HepG2 (cell line): ENCODE measurements at regions not wholly inside any gene's neighbourhood (a gene's known extent, or its start where the extent isn't known, plus 50 kb on each side); places are given as distances from the start of the nearest gene placed in this dataset.
A peak's percentile ranks its signal among the peaks of the same experiment; 100 is the strongest.

Source experiments
- ATAC-seq: fragments of 200-7000 bp; cut with Tn5 transposase; 3 replicates; pipeline ENCODE4 v1.9.1; 2020; ENCODE audit warnings: mild to moderate bottlenecking, moderate library complexity
- BruUV-seq: library from RNA; stranded (reverse); fragments of 400-500 nt; replicated peaks from 2 replicates; lab custom pipeline; 2021; lab: Mats Ljungman, UMichigan
- CTCF ChIA-PET: fragments of 300-600 bp; formaldehyde crosslinking; extraction: SDS; loops from one replicate; lab custom pipeline; 2021; ENCODE audit warnings: low total read pairs, inconsistent platforms, low intra/inter-chr PET ratio; lab: Yijun Ruan, JAX
- POLR2A ChIA-PET: fragments of 350-600 bp; sonication (Branson Sonifier 250); formaldehyde crosslinking; loops from one replicate; lab custom pipeline; 2020; ENCODE audit warnings: antibody characterized with exemption, inconsistent platforms; lab: Yijun Ruan, JAX
- DNase-seq: peaks from one replicate; pipeline ENCODE4 v3.0.0-alpha.2; 2015; ENCODE audit warnings: low spot score
- FAIRE-seq: peaks from 3 replicates; lab custom pipeline; 2011; peaks lifted over from hg19 to GRCh38; lab: Jason Lieb, UNC
- H2AFZ ChIP-seq: one replicate; pipeline ENCODE4 v1.6.1; 2011; ENCODE audit warnings: low read length, inconsistent platforms
- H3K27ac ChIP-seq: fragments of 300-600 bp; 3 replicates; pipeline ENCODE4 v1.8.0; 2011; ENCODE audit warnings: mixed run types, mild to moderate bottlenecking, mixed read lengths, low read length, inconsistent platforms; ENCODE audit not compliant: insufficient read depth; ENCODE audit errors: extremely low read length
- H3K27me3 ChIP-seq, 2 experiments: fragments of 200-600 bp in 1 of 2; 2 replicates in 1 of 2; 3 replicates in 1 of 2; pipeline versions ENCODE4 v1.6.0 to v1.8.0; 2011; ENCODE audit warnings: low read length in 2 of 2, mild to moderate bottlenecking in 2 of 2, moderate library complexity in 2 of 2, inconsistent platforms in 1 of 2; ENCODE audit not compliant: insufficient read depth in 2 of 2, control insufficient read depth in 1 of 2
- H3K36me3 ChIP-seq, 2 experiments: fragments of 200-600 bp in 1 of 2; replicated peaks in 1 of 2; 2 replicates in 1 of 2; 3 replicates in 1 of 2; pipeline versions ENCODE4 v1.5.1 to v1.8.0; 2011; ENCODE audit warnings: low read length in 2 of 2, inconsistent platforms in 1 of 2; ENCODE audit not compliant: insufficient read depth in 2 of 2, control insufficient read depth in 1 of 2
- H3K4me1 ChIP-seq: 2 replicates; pipeline ENCODE4 v1.5.1; 2012; ENCODE audit warnings: low read length, inconsistent platforms; ENCODE audit not compliant: insufficient read depth
- H3K4me2 ChIP-seq: 2 replicates; pipeline ENCODE4 v1.6.0; 2011; ENCODE audit warnings: low read depth, low read length, inconsistent platforms
- H3K4me3 ChIP-seq, 3 experiments: fragments of 200-600 bp in 1 of 3; sonication (generic), shearing (Covaris generic) in 1 of 3; replicated peaks in 1 of 3; 2 replicates each; pipeline ENCODE4 v1.5.1; 2011 to 2016; ENCODE audit warnings: low read length in 3 of 3, inconsistent platforms in 2 of 3, low read depth in 2 of 3, mild to moderate bottlenecking in 2 of 3, control low read depth in 1 of 3, mixed read lengths in 1 of 3; ENCODE audit not compliant: insufficient read depth in 1 of 3
- H3K79me2 ChIP-seq: one replicate; pipeline ENCODE4 v1.6.1; 2011; ENCODE audit warnings: low read length, inconsistent platforms; ENCODE audit not compliant: insufficient read depth
- H3K9ac ChIP-seq: 2 replicates; pipeline ENCODE4 v1.6.0; 2011; ENCODE audit warnings: mild to moderate bottlenecking, low read depth, low read length, inconsistent platforms; ENCODE audit not compliant: insufficient read depth
- H3K9me3 ChIP-seq: 2 replicates; pipeline ENCODE4 v1.5.1; 2012; ENCODE audit warnings: mild to moderate bottlenecking, low read length
- H4K20me1 ChIP-seq: 2 replicates; pipeline ENCODE4 v1.6.0; 2011; ENCODE audit warnings: inconsistent platforms, mild to moderate bottlenecking, low read length, moderate library complexity; ENCODE audit not compliant: insufficient read depth
- AGO2 ChIP-seq: fragments of 200-400 bp; formaldehyde crosslinking; optimal IDR thresholded peaks from 2 replicates; pipeline ENCODE3; 2017; ENCODE audit warnings: mild to moderate bottlenecking, low read depth, low read length, moderate library complexity
- CEBPB ChIP-seq: IDR thresholded peaks from 2 replicates; pipeline ENCODE4 v1.6.1; 2011; ENCODE audit warnings: low read depth, low read length, improper control_type of control experiment, borderline replicate concordance
- FOXP1 ChIP-seq, 2 experiments: fragments of 450-650 bp in 1 of 2; IDR thresholded peaks; 2 replicates each; pipeline ENCODE4 v1.6.1; 2017 to 2018; ENCODE audit warnings: antibody characterized with exemption in 1 of 2
- GATA4 ChIP-seq: sonication (generic); IDR thresholded peaks from 2 replicates; pipeline ENCODE4 v1.6.1; 2016; ENCODE audit warnings: antibody characterized with exemption, low read depth, borderline replicate concordance
- MATR3 ChIP-seq: sonication (generic); formaldehyde crosslinking; IDR thresholded peaks from 2 replicates; pipeline ENCODE4 v1.4.0; 2020; ENCODE audit warnings: missing genetic modification reagents
- NR3C1 ChIP-seq: sonication (generic); formaldehyde crosslinking; IDR thresholded peaks from 2 replicates; pipeline ENCODE4 v1.4.0; 2020; ENCODE audit warnings: missing genetic modification reagents
- NRL ChIP-seq: sonication (generic); formaldehyde crosslinking; IDR thresholded peaks from 2 replicates; pipeline ENCODE4 v1.5.0; 2020; ENCODE audit warnings: missing genetic modification reagents, mild to moderate bottlenecking, moderate library complexity, borderline replicate concordance
- REL ChIP-seq: sonication (generic); formaldehyde crosslinking; conservative IDR thresholded peaks from 2 replicates; pipeline ENCODE4 v1.8.0; 2022; ENCODE audit warnings: mild to moderate bottlenecking, missing genetic modification reagents, moderate library complexity
- SRSF1 ChIP-seq: fragments of 200-400 bp; formaldehyde crosslinking; optimal IDR thresholded peaks from 2 replicates; pipeline ENCODE3; 2017; ENCODE audit warnings: mild to moderate bottlenecking, low read depth, low read length, moderate library complexity
- ZMYM3 ChIP-seq: sonication (generic); formaldehyde crosslinking; IDR thresholded peaks from 2 replicates; pipeline ENCODE4 v1.5.1; 2020; ENCODE audit warnings: mild to moderate bottlenecking, missing genetic modification reagents
- ZNF232 ChIP-seq: sonication (generic); formaldehyde crosslinking; IDR thresholded peaks from 2 replicates; pipeline ENCODE4 v1.4.0; 2020; ENCODE audit warnings: missing genetic modification reagents, borderline replicate concordance
- WGBS: methylation state at CpG from one replicate; pipeline ENCODE4 v1.1.6; 2017; ENCODE audit warnings: low lambda C conversion rate; 5-methylcytosine and 5-hydroxymethylcytosine counted together
- in situ Hi-C: cut with HindIII; loops from 2 replicates; pipeline ENCODE4 v1.10.0; 2017; ENCODE audit warnings: low pct_unique_long_range_greater_than_20kb; ENCODE audit not compliant: extremely low pct_ligation_motif_present
- intact Hi-C: fragments of 100-400 bp; cut with micrococcal nuclease; formaldehyde crosslinking; loops from one replicate; pipeline ENCODE4 v1.10.0; 2022; ENCODE audit not compliant: unreplicated experiment
- TF ChIP-seq, protein P1 (sequence below): sonication (generic); formaldehyde crosslinking; IDR thresholded peaks from 2 replicates; pipeline ENCODE4 v1.4.0; 2020; ENCODE audit warnings: low read depth, mild to moderate bottlenecking, missing genetic modification reagents
- TF ChIP-seq, protein P2 (sequence below): sonication (generic); formaldehyde crosslinking; IDR thresholded peaks from 2 replicates; pipeline ENCODE4 v1.5.0; 2020; ENCODE audit warnings: mild to moderate bottlenecking, missing genetic modification reagents

DNA sequence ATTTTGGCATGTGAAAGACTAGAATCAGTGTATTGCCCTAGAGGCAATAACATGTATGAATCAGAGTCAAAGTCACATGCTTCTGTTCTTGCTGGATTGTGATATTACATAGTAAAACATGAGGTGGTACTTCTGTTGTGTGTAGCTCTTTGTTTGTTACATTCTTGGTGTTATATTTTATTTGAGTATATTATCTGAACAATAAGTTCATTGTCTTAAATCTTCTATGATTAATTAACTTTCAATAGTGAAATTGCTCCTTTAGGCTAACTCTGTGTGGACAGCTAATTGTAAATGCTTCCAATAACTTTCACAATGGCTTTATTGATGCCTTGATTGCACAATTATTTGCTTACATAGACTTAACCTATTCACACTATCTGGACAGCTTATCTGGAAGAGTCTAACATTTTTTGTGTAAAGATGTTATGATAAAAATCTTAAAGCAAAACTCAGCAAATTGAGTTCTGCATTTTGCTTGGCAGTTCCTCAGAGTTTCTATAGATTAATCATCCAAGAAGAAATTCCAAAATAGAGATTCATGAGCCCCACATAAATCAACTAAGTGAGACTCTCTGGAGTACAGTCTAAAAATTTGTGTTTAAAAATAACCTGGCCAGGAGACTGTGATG lies 239.6 kb upstream of the TUSC1 start:
- no peaks in the 10 kb centered on the region for H3K4me1 ChIP-seq
- H2AFZ ChIP-seq = no peak overlapping the region
- no peak for TF ChIP-seq FOXP1 (IDR thresholded peaks at IDR 0.05)
- TF ChIP-seq FOXP1 (CRISPR knock-in tag; IDR thresholded peaks at IDR 0.05) = no peak
- TF ChIP-seq ZNF232 (CRISPR knock-in tag) = no peak
- TF ChIP-seq CEBPB = 0 out of 2 replicates have a peak, but pooled peaks have one; percentile 7
- FAIRE-seq (no peak), ATAC-seq (no peak), DNase-seq (no peak)
- ChIA-PET CTCF (no interaction called here), POLR2A (no interaction called here)
- H3K4me2 ChIP-seq = no peak overlapping the region
- no peaks in the 10 kb centered on the region for H3K27me3 ChIP-seq
- no TSS peak for BruUV-seq
- no peak overlapping the region for H3K9ac ChIP-seq
- intact Hi-C loops (no loop called here), in situ Hi-C loops (no loop called here)
- H3K9me3 ChIP-seq = peaks cover 20% of the 10 kb centered on the region
- no peak overlapping the region for H3K27ac ChIP-seq
- H4K20me1 ChIP-seq = no peaks in the 10 kb centered on the region
- H3K79me2 ChIP-seq = no peaks in the 10 kb centered on the region
- H3K36me3 ChIP-seq = no peaks in the 10 kb centered on the region
- H3K4me3 ChIP-seq = no peak overlapping the region

- H4K20me1 ChIP-seq = no peaks in the 10 kb centered on the region
- ChIA-PET CTCF (no interaction called here), POLR2A (no interaction called here)
- no peak for DNase-seq
- in situ Hi-C loops = no loop called here
- H3K27me3 ChIP-seq = no peaks in the 10 kb centered on the region
- no peak overlapping the region for H3K4me3 ChIP-seq
- no peak for ATAC-seq
- H3K9me3 ChIP-seq = peaks cover 37% of the 10 kb centered on the region
- no peaks in the 10 kb centered on the region for H3K36me3 ChIP-seq
- H2AFZ ChIP-seq = no peak overlapping the region
- no peak overlapping the region for H3K27ac ChIP-seq
- H3K79me2 ChIP-seq = no peaks in the 10 kb centered on the region
- H3K4me1 ChIP-seq = no peaks in the 10 kb centered on the region
- 15% methylated on average over 4 of the region's 4 CpGs for WGBS
- BruUV-seq = no TSS peak
- no peak for FAIRE-seq
- intact Hi-C loops = no loop called here
- H3K4me2 ChIP-seq = no peak overlapping the region
- no peak overlapping the region for H3K9ac ChIP-seq
- TF ChIP-seq MATR3 (CRISPR knock-in tag) (no peak), AGO2 (no peak), REL (no peak), SRSF1 (no peak), NRL (no peak), NR3C1 (CRISPR knock-in tag) (no peak), ZMYM3 (CRISPR knock-in tag) (no peak), GATA4 (no peak)
- TF ChIP-seq, protein P1, sequence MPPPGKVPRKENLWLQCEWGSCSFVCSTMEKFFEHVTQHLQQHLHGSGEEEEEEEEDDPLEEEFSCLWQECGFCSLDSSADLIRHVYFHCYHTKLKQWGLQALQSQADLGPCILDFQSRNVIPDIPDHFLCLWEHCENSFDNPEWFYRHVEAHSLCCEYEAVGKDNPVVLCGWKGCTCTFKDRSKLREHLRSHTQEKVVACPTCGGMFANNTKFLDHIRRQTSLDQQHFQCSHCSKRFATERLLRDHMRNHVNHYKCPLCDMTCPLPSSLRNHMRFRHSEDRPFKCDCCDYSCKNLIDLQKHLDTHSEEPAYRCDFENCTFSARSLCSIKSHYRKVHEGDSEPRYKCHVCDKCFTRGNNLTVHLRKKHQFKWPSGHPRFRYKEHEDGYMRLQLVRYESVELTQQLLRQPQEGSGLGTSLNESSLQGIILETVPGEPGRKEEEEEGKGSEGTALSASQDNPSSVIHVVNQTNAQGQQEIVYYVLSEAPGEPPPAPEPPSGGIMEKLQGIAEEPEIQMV (CRISPR knock-in tag) = no peak
- TF ChIP-seq, protein P2, sequence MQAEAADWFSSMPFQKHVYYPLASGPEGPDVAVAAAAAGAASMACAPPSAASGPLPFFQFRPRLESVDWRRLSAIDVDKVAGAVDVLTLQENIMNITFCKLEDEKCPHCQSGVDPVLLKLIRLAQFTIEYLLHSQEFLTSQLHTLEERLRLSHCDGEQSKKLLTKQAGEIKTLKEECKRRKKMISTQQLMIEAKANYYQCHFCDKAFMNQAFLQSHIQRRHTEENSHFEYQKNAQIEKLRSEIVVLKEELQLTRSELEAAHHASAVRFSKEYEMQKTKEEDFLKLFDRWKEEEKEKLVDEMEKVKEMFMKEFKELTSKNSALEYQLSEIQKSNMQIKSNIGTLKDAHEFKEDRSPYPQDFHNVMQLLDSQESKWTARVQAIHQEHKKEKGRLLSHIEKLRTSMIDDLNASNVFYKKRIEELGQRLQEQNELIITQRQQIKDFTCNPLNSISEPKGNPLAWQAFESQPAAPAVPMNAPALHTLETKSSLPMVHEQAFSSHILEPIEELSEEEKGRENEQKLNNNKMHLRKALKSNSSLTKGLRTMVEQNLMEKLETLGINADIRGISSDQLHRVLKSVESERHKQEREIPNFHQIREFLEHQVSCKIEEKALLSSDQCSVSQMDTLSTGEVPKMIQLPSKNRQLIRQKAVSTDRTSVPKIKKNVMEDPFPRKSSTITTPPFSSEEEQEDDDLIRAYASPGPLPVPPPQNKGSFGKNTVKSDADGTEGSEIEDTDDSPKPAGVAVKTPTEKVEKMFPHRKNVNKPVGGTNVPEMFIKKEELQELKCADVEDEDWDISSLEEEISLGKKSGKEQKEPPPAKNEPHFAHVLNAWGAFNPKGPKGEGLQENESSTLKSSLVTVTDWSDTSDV = no peak
These were observed 235.6 kb upstream of the TUSC1 start for GRCh38 chr9:25913806-25914205.
